ENCODE measurements at regions not wholly inside any gene's neighbourhood (a gene's known extent, or its start where the extent isn't known, plus 50 kb on each side); places are given as distances from the start of the nearest gene placed in this dataset.

GRCh38 chr18:47758000-47758399, 172.5 kb downstream of the SMAD2 start:
- in situ Hi-C loops (cut with MboI; ENCODE audit: low pct_unique_long_range_greater_than_20kb, low sequenced_read_pairs, unreplicated experiment): loop anchor here (25.0 kb wide), 2 partner anchors 546 to 679 kb away; no protein-coding TSS in a partner anchor
- peak; percentile 25 for TF ChIP-seq CTCF (IDR thresholded peaks at IDR 0.05; ENCODE audit: extremely low read depth, insufficient read depth, missing control alignments)

GRCh38 chr18:47756364-47757016, 174.0 kb downstream of the SMAD2 start:
- peak; percentile 68 for DNase-seq (ENCODE audit: low spot score)
- peak; percentile 99 for TF ChIP-seq CTCF (IDR thresholded peaks at IDR 0.05; ENCODE audit: extremely low read depth, insufficient read depth, missing control alignments)
- in situ Hi-C loops (cut with MboI; ENCODE audit: low pct_unique_long_range_greater_than_20kb, low sequenced_read_pairs, unreplicated experiment): loop anchor here (25.0 kb wide), 2 partner anchors 544 to 681 kb away; no protein-coding TSS in a partner anchor

More at GRCh38 chr18:47758000-47758399, 172.5 kb downstream of the SMAD2 start:
- DNase-seq (ENCODE audit: low spot score): no peak

- TF ChIP-seq CTCF (IDR thresholded peaks at IDR 0.05; ENCODE audit: extremely low read depth, insufficient read depth, missing control alignments): no peak
- DNase-seq (ENCODE audit: low spot score): no peak
- in situ Hi-C loops (cut with MboI; ENCODE audit: low pct_unique_long_range_greater_than_20kb, low sequenced_read_pairs, unreplicated experiment): loop anchor here (25.0 kb wide), 2 partner anchors 543 to 682 kb away; no protein-coding TSS in a partner anchor
These were observed 175.4 kb downstream of the SMAD2 start for GRCh38 chr18:47755102-47755456.

GRCh38 chr18:47754311-47755101, 176.0 kb downstream of the SMAD2 start:
- TF ChIP-seq CTCF (IDR thresholded peaks at IDR 0.05; ENCODE audit: extremely low read depth, insufficient read depth, missing control alignments): peak; percentile 96
- in situ Hi-C loops (cut with MboI; ENCODE audit: low pct_unique_long_range_greater_than_20kb, low sequenced_read_pairs, unreplicated experiment): loop anchor here (25.0 kb wide), 2 partner anchors 542 to 683 kb away; no protein-coding TSS in a partner anchor
- DNase-seq (ENCODE audit: low spot score): peak; percentile 82

GRCh38 chr18:47752796-47753645, 177.4 kb downstream of the SMAD2 start:
- no peak for DNase-seq (ENCODE audit: low spot score)
- in situ Hi-C loops (cut with MboI; ENCODE audit: low pct_unique_long_range_greater_than_20kb, low sequenced_read_pairs, unreplicated experiment): loop anchor here (25.0 kb wide), 2 partner anchors 541 to 684 kb away; no protein-coding TSS in a partner anchor
- no peak for TF ChIP-seq CTCF (IDR thresholded peaks at IDR 0.05; ENCODE audit: extremely low read depth, insufficient read depth, missing control alignments)

GRCh38 chr18:47750889-47751423, 179.5 kb downstream of the SMAD2 start:
- in situ Hi-C loops (cut with MboI; ENCODE audit: low pct_unique_long_range_greater_than_20kb, low sequenced_read_pairs, unreplicated experiment): loop anchor here (25.0 kb wide), 2 partner anchors 539 to 686 kb away; no protein-coding TSS in a partner anchor
- DNase-seq (ENCODE audit: low spot score): no peak
- TF ChIP-seq CTCF (IDR thresholded peaks at IDR 0.05; ENCODE audit: extremely low read depth, insufficient read depth, missing control alignments): no peak
